Astrocyte of the cerebellum (primary cell): ENCODE measurements at regions not wholly inside any gene's neighbourhood (a gene's known extent, or its start where the extent isn't known, plus 50 kb on each side); places are given as distances from the start of the nearest gene placed in this dataset.

Experiments
- DNase-seq: peaks from one replicate; pipeline ENCODE4 v3.0.0-alpha.2; 2011; ENCODE audit warnings: low read depth
- H3K4me3 ChIP-seq: 2 replicates; pipeline ENCODE4 v1.5.1; 2011; ENCODE audit warnings: mild to moderate bottlenecking, low read depth, low read length, moderate library complexity
- in situ Hi-C: cut with HindIII; loops from 2 replicates; pipeline ENCODE4 v1.10.0; 2017; ENCODE audit warnings: low sequenced_read_pairs
- TF ChIP-seq, protein P1 (sequence below): IDR thresholded peaks from 2 replicates; pipeline ENCODE4 v1.5.1; 2012; ENCODE audit warnings: low read length, low read depth, moderate library complexity, mild to moderate bottlenecking; ENCODE audit errors: missing control alignments

DNA sequence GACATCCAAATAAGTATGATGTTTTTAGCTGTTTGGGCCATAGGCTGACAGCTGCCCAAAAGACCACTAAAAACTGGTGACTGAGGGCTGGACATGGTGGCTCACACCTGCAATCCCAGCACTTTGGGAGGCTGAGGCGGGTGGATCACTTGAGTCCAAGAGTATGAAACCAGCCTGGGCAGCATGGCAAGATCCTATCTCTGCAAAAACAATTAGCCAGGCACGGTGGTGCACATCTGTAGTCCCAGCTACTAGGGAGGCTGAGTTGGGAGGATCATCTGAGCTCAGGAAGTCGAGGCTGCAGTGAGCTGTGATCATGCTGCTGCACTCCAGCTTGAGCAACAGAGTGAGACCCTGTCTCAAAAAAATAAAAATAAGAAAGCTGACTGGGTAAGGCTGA lies 511.5 kb upstream of the RAB6C start:
- in situ Hi-C loops: no loop called here
- TF ChIP-seq, protein P1, sequence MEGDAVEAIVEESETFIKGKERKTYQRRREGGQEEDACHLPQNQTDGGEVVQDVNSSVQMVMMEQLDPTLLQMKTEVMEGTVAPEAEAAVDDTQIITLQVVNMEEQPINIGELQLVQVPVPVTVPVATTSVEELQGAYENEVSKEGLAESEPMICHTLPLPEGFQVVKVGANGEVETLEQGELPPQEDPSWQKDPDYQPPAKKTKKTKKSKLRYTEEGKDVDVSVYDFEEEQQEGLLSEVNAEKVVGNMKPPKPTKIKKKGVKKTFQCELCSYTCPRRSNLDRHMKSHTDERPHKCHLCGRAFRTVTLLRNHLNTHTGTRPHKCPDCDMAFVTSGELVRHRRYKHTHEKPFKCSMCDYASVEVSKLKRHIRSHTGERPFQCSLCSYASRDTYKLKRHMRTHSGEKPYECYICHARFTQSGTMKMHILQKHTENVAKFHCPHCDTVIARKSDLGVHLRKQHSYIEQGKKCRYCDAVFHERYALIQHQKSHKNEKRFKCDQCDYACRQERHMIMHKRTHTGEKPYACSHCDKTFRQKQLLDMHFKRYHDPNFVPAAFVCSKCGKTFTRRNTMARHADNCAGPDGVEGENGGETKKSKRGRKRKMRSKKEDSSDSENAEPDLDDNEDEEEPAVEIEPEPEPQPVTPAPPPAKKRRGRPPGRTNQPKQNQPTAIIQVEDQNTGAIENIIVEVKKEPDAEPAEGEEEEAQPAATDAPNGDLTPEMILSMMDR: no peak
- no peak for DNase-seq
- no peak overlapping the region for H3K4me3 ChIP-seq

DNA sequence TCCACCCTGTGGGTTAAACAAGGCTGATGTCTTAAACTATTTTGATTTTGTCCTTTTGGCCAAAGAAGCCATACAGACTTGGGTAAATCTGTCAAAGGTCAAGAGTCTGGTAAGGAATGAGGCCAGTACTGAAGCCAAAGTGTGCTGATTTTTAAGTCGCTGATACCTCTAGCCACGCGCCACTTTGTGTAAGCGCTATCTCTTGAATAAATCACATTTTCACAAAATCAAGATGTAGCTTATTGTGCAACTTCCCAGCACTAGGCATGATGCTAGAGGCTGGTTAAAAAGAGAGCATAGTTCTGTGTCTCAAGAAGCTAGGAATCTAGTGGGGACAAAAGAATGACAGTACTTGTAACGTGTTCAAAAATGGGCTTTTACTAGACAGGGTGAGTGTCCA lies 510.6 kb upstream of the RAB6C start:
- H3K4me3 ChIP-seq: no peak overlapping the region
- no peak for DNase-seq
- TF ChIP-seq, protein P1: no peak
- in situ Hi-C loops: no loop called here

DNA sequence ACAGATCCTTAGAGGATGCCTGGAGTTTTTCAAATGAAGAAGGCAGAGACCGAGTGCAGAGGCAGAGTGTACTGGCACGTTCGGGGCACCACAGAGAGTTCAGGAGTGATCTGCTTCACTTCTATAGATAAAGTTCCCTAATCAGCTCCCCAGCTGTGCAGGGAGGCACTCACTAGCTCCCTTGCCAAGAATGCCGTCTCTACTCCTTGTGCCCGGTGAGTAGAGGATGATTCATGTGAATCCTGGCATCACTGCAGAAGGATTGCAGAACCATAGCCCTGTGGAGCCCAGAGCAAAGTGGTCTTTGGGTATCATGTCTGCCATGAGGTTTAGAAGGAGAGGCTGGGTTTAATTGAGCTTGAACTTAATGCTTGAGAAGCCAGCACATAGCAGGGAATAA lies 510.1 kb upstream of the RAB6C start:
- in situ Hi-C loops: no loop called here
- no peak overlapping the region for H3K4me3 ChIP-seq
- TF ChIP-seq, protein P1: no peak
- no peak for DNase-seq

DNA sequence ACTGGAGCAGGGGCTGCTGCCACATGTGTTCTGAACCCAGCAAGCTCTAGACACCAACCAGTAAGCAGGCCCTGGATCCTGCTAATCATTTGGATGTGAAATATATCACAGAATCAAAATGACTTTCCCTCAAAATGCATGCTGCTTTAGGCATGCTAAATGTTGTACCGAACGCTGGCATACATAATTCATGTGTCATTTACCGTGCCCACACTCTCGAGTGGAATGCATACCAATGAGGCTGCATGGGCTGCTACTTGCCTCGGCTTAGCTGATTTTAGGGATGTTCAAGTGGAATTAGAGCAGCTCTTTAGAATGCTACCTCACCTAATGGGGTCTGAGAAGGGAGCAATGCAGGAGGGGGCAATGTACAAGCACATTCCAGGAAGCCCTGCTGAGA lies 509.6 kb upstream of the RAB6C start:
- TF ChIP-seq, protein P1: no peak

DNA sequence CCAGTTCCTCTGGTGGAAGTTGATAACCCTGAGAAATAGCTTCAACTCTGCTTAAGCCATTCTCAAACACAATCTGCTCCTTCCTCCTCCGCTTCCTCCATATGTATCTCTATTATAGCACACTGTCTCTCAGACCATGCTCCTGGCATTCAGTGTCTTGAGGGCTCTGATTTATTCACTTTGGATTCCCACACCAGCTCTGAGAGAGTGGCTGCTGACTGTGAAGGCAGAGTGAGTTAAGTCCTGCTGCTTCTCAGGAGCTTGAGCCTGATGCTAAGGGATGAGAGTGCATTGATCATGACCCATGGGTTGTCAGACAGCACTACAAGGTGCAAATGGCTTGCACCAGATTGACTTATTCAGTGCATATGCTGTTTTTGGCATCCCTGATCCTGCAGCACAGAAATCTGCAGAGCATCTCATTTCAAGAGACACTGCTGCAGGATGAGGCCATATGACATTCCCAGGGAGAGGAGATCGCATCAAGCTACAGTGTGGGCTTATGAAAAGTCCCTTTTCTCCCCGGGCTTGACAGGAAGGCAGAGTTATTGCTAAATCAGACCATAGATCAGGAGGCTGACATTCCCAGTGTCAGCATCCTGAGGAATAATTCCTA lies 500.5 kb upstream of the RAB6C start:
- in situ Hi-C loops: no loop called here

More for the DNA sequence above, 509.6 kb upstream of the RAB6C start:
- in situ Hi-C loops: no loop called here
- no peak overlapping the region for H3K4me3 ChIP-seq
- no peak for DNase-seq

DNA sequence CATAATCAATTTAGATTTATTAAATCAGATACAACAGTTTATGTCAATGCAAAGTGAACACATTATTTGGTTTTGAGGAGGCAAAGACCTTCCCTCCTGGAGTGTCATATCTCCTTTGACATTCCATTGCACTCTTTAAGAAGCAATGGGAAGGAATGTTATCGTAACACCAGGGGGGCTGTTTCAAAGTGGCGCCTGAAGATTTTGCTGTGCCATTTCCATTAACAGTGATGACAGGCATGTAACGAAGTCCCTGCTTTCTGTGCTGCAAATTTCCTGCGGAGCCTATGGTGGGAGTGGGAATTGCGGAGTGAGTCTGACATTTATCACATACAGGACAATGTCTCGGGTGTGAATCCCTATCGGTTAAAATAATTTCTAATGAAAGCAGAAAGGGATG lies 499.6 kb upstream of the RAB6C start:
- TF ChIP-seq, protein P1: no peak
- in situ Hi-C loops: no loop called here
- DNase-seq: no peak
- H3K4me3 ChIP-seq: no peak overlapping the region

More for the DNA sequence above, 500.5 kb upstream of the RAB6C start:
- no peak for DNase-seq
- H3K4me3 ChIP-seq: no peak overlapping the region
- TF ChIP-seq, protein P1: no peak
